H9 (cell line): ENCODE measurements at regions not wholly inside any gene's neighbourhood (a gene's known extent, or its start where the extent isn't known, plus 50 kb on each side); places are given as distances from the start of the nearest gene placed in this dataset.

Source experiments
- DNase-seq: peaks from one replicate; pipeline ENCODE4 v3.0.0-alpha.2; 2017
- H2AFZ ChIP-seq: one replicate; pipeline ENCODE4 v1.6.1; 2013; ENCODE audit warnings: mild to moderate bottlenecking, low read length, control low read depth, moderate library complexity
- H2AK5ac ChIP-seq: 2 replicates; pipeline ENCODE4 v1.6.1; 2013; ENCODE audit warnings: low read length, control low read depth, mixed read lengths; ENCODE audit not compliant: insufficient read length
- H2BK120ac ChIP-seq: one replicate; pipeline ENCODE4 v1.6.1; 2013; ENCODE audit warnings: low read depth, mild to moderate bottlenecking, low read length, control low read depth, inconsistent platforms; ENCODE audit not compliant: poor library complexity, severe bottlenecking
- H2BK12ac ChIP-seq: 2 replicates; pipeline ENCODE4 v1.6.1; 2013; ENCODE audit warnings: low read length, control low read depth, mixed read lengths, low read depth; ENCODE audit not compliant: insufficient read length
- H2BK15ac ChIP-seq: 2 replicates; pipeline ENCODE4 v1.6.1; 2013; ENCODE audit warnings: low read depth, low read length, control low read depth
- H2BK20ac ChIP-seq: one replicate; pipeline ENCODE4 v1.6.1; 2013; ENCODE audit warnings: low read depth, mild to moderate bottlenecking, low read length, control low read depth, inconsistent platforms; ENCODE audit not compliant: poor library complexity, severe bottlenecking
- H2BK5ac ChIP-seq: 2 replicates; pipeline ENCODE4 v1.6.1; 2013; ENCODE audit warnings: low read length, control low read depth, mixed read lengths; ENCODE audit not compliant: insufficient read length
- H3K14ac ChIP-seq: 2 replicates; pipeline ENCODE4 v1.6.1; 2013; ENCODE audit warnings: low read length, control low read depth; ENCODE audit not compliant: insufficient read depth
- H3K18ac ChIP-seq: 2 replicates; pipeline ENCODE4 v1.6.1; 2013; ENCODE audit warnings: low read depth, mild to moderate bottlenecking, mixed read lengths, low read length, control low read depth; ENCODE audit not compliant: insufficient read length
- H3K23ac ChIP-seq: 2 replicates; pipeline ENCODE4 v1.6.1; 2013; ENCODE audit warnings: low read length, control low read depth, mixed read lengths, low read depth; ENCODE audit not compliant: insufficient read length
- H3K23me2 ChIP-seq: 2 replicates; pipeline ENCODE4 v1.6.1; 2013; ENCODE audit warnings: low read depth, mild to moderate bottlenecking, mixed read lengths, low read length, control low read depth; ENCODE audit not compliant: insufficient read length, poor library complexity, severe bottlenecking
- H3K27ac ChIP-seq: 2 replicates; pipeline ENCODE4 v1.5.1; 2013; ENCODE audit warnings: low read length, control low read depth, mixed read lengths, low read depth; ENCODE audit not compliant: insufficient read length
- H3K27me3 ChIP-seq: 2 replicates; pipeline ENCODE4 v1.6.1; 2013; ENCODE audit warnings: low read length, control low read depth, inconsistent platforms; ENCODE audit not compliant: insufficient read depth
- H3K4ac ChIP-seq: 2 replicates; pipeline ENCODE4 v1.6.1; 2013; ENCODE audit warnings: low read depth, mild to moderate bottlenecking, control low read depth, inconsistent platforms, low read length, moderate library complexity
- H3K4me1 ChIP-seq: 2 replicates; pipeline ENCODE4 v1.6.1; 2013; ENCODE audit warnings: low read length, control low read depth, inconsistent platforms; ENCODE audit not compliant: insufficient read depth
- H3K4me2 ChIP-seq: 2 replicates; pipeline ENCODE4 v1.6.1; 2013; ENCODE audit warnings: low read length, control low read depth, mixed read lengths; ENCODE audit not compliant: insufficient read length, insufficient read depth
- H3K56ac ChIP-seq: 2 replicates; pipeline ENCODE4 v1.6.1; 2013; ENCODE audit warnings: low read depth, mild to moderate bottlenecking, mixed read lengths, low read length, control low read depth; ENCODE audit not compliant: insufficient read length
- H3K79me1 ChIP-seq: 2 replicates; pipeline ENCODE4 v1.6.1; 2013; ENCODE audit warnings: low read depth, mild to moderate bottlenecking, moderate library complexity, low read length, control low read depth, inconsistent platforms; ENCODE audit not compliant: insufficient read depth, poor library complexity, severe bottlenecking
- H3K79me2 ChIP-seq: 2 replicates; pipeline ENCODE4 v1.6.1; 2013; ENCODE audit warnings: low read length, control low read depth, inconsistent platforms; ENCODE audit not compliant: insufficient read depth
- H3K9ac ChIP-seq: 2 replicates; pipeline ENCODE4 v1.6.1; 2013; ENCODE audit warnings: low read length, control low read depth, mixed read lengths; ENCODE audit not compliant: insufficient read length; ENCODE audit errors: extremely low read depth
- H3K9me3 ChIP-seq: one replicate; pipeline ENCODE4 v1.6.1; 2013; ENCODE audit warnings: low read depth, low read length, inconsistent platforms; ENCODE audit not compliant: control insufficient read depth
- H3T11ph ChIP-seq: one replicate; pipeline ENCODE4 v1.6.1; 2013; ENCODE audit warnings: mild to moderate bottlenecking, low read length, control low read depth, inconsistent platforms
- H4K20me1 ChIP-seq: one replicate; pipeline ENCODE4 v1.6.1; 2013; ENCODE audit not compliant: control insufficient read depth, insufficient read length, insufficient read depth
- H4K5ac ChIP-seq: 2 replicates; pipeline ENCODE4 v1.6.1; 2013; ENCODE audit warnings: low read depth, mild to moderate bottlenecking, mixed read lengths, low read length, control low read depth; ENCODE audit not compliant: insufficient read length
- H4K8ac ChIP-seq: replicated peaks from 2 replicates; pipeline ENCODE4 v1.6.1; 2013; ENCODE audit warnings: low read length, control low read depth, mixed read lengths, low read depth; ENCODE audit not compliant: insufficient read length
- H4K91ac ChIP-seq: 2 replicates; pipeline ENCODE4 v1.6.1; 2013; ENCODE audit warnings: low read depth, mild to moderate bottlenecking, moderate library complexity, mixed read lengths, low read length, control low read depth; ENCODE audit not compliant: insufficient read length
- H3K27ac Mint-ChIP-seq, 3 experiments: 2 replicates in 2 of 3; 3 replicates in 1 of 3; pipeline ENCODE4 v1.8.0; 2020 to 2021; ENCODE audit warnings: mixed read lengths in 3 of 3, mild to moderate bottlenecking in 1 of 3, moderate library complexity in 1 of 3
- H3K27me3 Mint-ChIP-seq: 2 replicates; pipeline ENCODE4 v1.8.0; 2021; ENCODE audit warnings: low read depth, mild to moderate bottlenecking, moderate library complexity, mixed read lengths
- H3K36me3 Mint-ChIP-seq, 3 experiments: 2 replicates in 2 of 3; 3 replicates in 1 of 3; pipeline ENCODE4 v1.8.0; 2020 to 2021; ENCODE audit warnings: low read depth in 3 of 3, mixed read lengths in 3 of 3; ENCODE audit not compliant: insufficient read depth in 1 of 3
- H3K4me1 Mint-ChIP-seq, 2 experiments: 2 replicates each; pipeline ENCODE4 v1.8.0; 2020; ENCODE audit warnings: mixed read lengths in 2 of 2
- H3K4me3 Mint-ChIP-seq, 2 experiments: 2 replicates in 1 of 2; 3 replicates in 1 of 2; pipeline ENCODE4 v1.8.0; 2020 to 2021; ENCODE audit warnings: mild to moderate bottlenecking in 2 of 2, mixed read lengths in 2 of 2, moderate library complexity in 1 of 2
- H3K9me3 Mint-ChIP-seq, 2 experiments: 2 replicates in 1 of 2; 3 replicates in 1 of 2; pipeline ENCODE4 v1.8.0; 2020; ENCODE audit warnings: mild to moderate bottlenecking in 2 of 2, mixed read lengths in 2 of 2, moderate library complexity in 1 of 2
- CTCF ChIP-seq: fragments of 200-600 bp; sonication (generic); conservative IDR thresholded peaks from 3 replicates; pipeline ENCODE4 v1.8.0; 2021; ENCODE audit warnings: antibody characterized with exemption, mild to moderate bottlenecking
- WGBS: extraction: QIAGEN DNeasy Blood & Tissue Kit; methylation state at CpG from one replicate; pipeline ENCODE4 v1.1.7; 2013; ENCODE audit warnings: missing lambda C conversion rate, low lambda C conversion rate, mixed read lengths; ENCODE audit not compliant: insufficient read length; ENCODE audit errors: extremely low coverage; 5-methylcytosine and 5-hydroxymethylcytosine counted together

DNA sequence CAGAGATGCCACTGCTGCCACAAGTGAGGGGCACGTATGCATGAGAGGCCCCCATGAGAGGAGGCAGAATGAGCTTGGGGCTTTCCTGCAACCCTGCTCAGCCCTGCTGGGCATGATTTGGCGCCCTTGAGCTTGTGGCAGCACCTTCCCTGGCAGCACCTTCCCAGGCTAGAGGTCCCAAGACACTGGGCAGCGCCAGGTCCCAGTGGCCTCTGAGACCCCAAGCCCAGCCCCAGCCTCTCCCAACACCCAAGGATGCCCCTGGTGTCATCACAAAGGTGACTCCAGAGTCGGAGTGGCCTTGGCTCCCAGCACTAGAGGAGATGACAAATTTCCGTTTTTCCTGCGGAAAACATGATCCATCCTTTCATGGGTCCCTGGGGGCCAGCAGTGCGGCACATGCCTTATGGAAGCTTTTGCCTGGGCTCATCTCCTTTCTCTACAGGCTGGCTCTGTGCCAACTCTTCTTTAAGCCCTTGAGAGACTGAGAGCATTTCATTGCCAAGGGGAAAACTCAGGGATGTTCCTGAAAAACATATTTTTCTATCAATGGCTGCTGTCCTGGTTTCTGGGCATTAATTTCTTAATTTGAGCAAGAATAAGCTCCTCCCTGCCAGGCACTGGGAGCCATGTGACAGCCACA lies 77.1 kb upstream of the ADAMTS2 start:
- DNase-seq, result no peak
- no peak overlapping the region for H3K18ac ChIP-seq
- H3K4me3 Mint-ChIP-seq, result no peak overlapping the region
- H3K9me3 ChIP-seq, result no peaks in the 10 kb centered on the region
- no peak overlapping the region for H2AFZ ChIP-seq
- no peak overlapping the region for H2BK5ac ChIP-seq
- no peak overlapping the region for H3K27ac ChIP-seq
- no peaks in the 10 kb centered on the region for H3K36me3 Mint-ChIP-seq
- no peaks in the 10 kb centered on the region for H3K79me1 ChIP-seq
- H3K4me1 ChIP-seq, result no peaks in the 10 kb centered on the region
- H3T11ph ChIP-seq, result no peak overlapping the region
- no peak for TF ChIP-seq CTCF
- no peaks in the 10 kb centered on the region for H3K79me2 ChIP-seq
- H4K91ac ChIP-seq, result no peak overlapping the region
- no peak overlapping the region for H2AK5ac ChIP-seq
- no peak overlapping the region for H2BK20ac ChIP-seq
- no peak overlapping the region for H3K14ac ChIP-seq
- H3K9ac ChIP-seq, result no peak overlapping the region
- peaks cover 12 to 13% of the 10 kb centered on the region in 2 experiments for H3K4me1 Mint-ChIP-seq
- no peak overlapping the region for H3K4ac ChIP-seq
- H3K23me2 ChIP-seq, result no peaks in the 10 kb centered on the region
- H2BK15ac ChIP-seq, result no peak overlapping the region
- H3K4me2 ChIP-seq, result no peak overlapping the region
- H4K20me1 ChIP-seq, result no peaks in the 10 kb centered on the region
- WGBS, result no CpG with 5 or more reads among the region's 7 CpGs
- H3K27ac Mint-ChIP-seq, result no peak overlapping the region
- no peak overlapping the region for H3K56ac ChIP-seq
- no peak overlapping the region for H3K23ac ChIP-seq
- no peak overlapping the region for H4K8ac ChIP-seq
- no peak overlapping the region for H2BK12ac ChIP-seq
- H3K27me3 Mint-ChIP-seq, result peaks cover 5% of the 10 kb centered on the region; the same call in 1 of the 2 replicates
- H3K9me3 Mint-ChIP-seq, result peaks cover 0 to 4% of the 10 kb centered on the region in 2 experiments; a peak in 1 of 5 replicates
- H3K27me3 ChIP-seq, result no peaks in the 10 kb centered on the region
- no peak overlapping the region for H4K5ac ChIP-seq
- H2BK120ac ChIP-seq, result no peak overlapping the region
